Karpas-422 (cell line): ENCODE measurements at regions not wholly inside any gene's neighbourhood (a gene's known extent, or its start where the extent isn't known, plus 50 kb on each side); places are given as distances from the start of the nearest gene placed in this dataset.

Experiments used
- DNase-seq: peaks from one replicate; pipeline ENCODE4 v3.0.0-alpha.2; 2015
- H2AFZ ChIP-seq: fragments of 200-600 bp; sonication (generic); 2 replicates; pipeline ENCODE4 v1.6.1; 2014; ENCODE audit warnings: antibody characterized with exemption, low read length, mixed read lengths
- H3K27ac ChIP-seq: fragments of 200-600 bp; sonication (generic); 2 replicates; pipeline ENCODE4 v1.5.1; 2014; ENCODE audit warnings: mild to moderate bottlenecking, low read length, moderate library complexity
- H3K27me3 ChIP-seq: fragments of 200-600 bp; sonication (generic); 2 replicates; pipeline ENCODE4 v1.6.1; 2014; ENCODE audit warnings: low read length, mixed read lengths
- H3K36me3 ChIP-seq: fragments of 200-600 bp; sonication (generic); 2 replicates; pipeline ENCODE4 v1.6.1; 2014; ENCODE audit warnings: low read length, mixed read lengths; ENCODE audit not compliant: insufficient read depth
- H3K4me1 ChIP-seq: fragments of 200-600 bp; sonication (generic); 2 replicates; pipeline ENCODE4 v1.6.1; 2014; ENCODE audit warnings: mild to moderate bottlenecking, low read length, mixed read lengths
- H3K4me2 ChIP-seq: fragments of 200-600 bp; sonication (generic); 2 replicates; pipeline ENCODE4 v1.6.1; 2014; ENCODE audit warnings: low read length, low read depth, mild to moderate bottlenecking; ENCODE audit not compliant: poor library complexity, severe bottlenecking
- H3K4me3 ChIP-seq: fragments of 200-600 bp; sonication (generic); 2 replicates; pipeline ENCODE4 v1.5.1; 2014; ENCODE audit warnings: mild to moderate bottlenecking, antibody characterized with exemption, low read length, mixed read lengths
- H3K79me2 ChIP-seq: fragments of 200-600 bp; sonication (generic); 2 replicates; pipeline ENCODE4 v1.6.1; 2014; ENCODE audit warnings: mild to moderate bottlenecking, low read length, mixed read lengths
- H3K9ac ChIP-seq: fragments of 200-600 bp; sonication (generic); 2 replicates; pipeline ENCODE4 v1.6.0; 2014; ENCODE audit warnings: low read length
- H3K9me2 ChIP-seq: fragments of 200-600 bp; sonication (generic), shearing (Covaris generic); replicated peaks from 2 replicates; pipeline ENCODE4 v1.6.0; 2014; ENCODE audit warnings: mild to moderate bottlenecking, low read length, moderate library complexity; ENCODE audit not compliant: insufficient read depth
- H3K9me3 ChIP-seq: fragments of 300-700, 200-600 bp; sonication (generic); 2 replicates; pipeline ENCODE4 v1.6.1; 2014; ENCODE audit warnings: low read length, mixed read lengths
- H4K20me1 ChIP-seq: fragments of 200-600 bp; sonication (generic); 2 replicates; pipeline ENCODE4 v1.6.1; 2014; ENCODE audit warnings: mild to moderate bottlenecking, antibody characterized with exemption, low read length, low read depth; ENCODE audit not compliant: insufficient read depth

- H3K9me2 ChIP-seq, result no peaks in the 10 kb centered on the region
- H2AFZ ChIP-seq, result no peak overlapping the region
- H3K27me3 ChIP-seq, result no peaks in the 10 kb centered on the region
- 0 out of 2 replicates have a peak, but pooled peaks cover 4% of the 10 kb centered on the region for H3K4me1 ChIP-seq
- no peak overlapping the region for H3K27ac ChIP-seq
- no peaks in the 10 kb centered on the region for H3K9me3 ChIP-seq
- no peak overlapping the region for H3K4me2 ChIP-seq
- no peaks in the 10 kb centered on the region for H4K20me1 ChIP-seq
- no peaks in the 10 kb centered on the region for H3K79me2 ChIP-seq
- H3K9ac ChIP-seq, result no peak overlapping the region
- no peak for DNase-seq
- H3K36me3 ChIP-seq, result no peaks in the 10 kb centered on the region
- no peak overlapping the region for H3K4me3 ChIP-seq
These were observed 60.2 kb upstream of the CDON start for GRCh38 chr11:126122863-126123262.

- no peak overlapping the region for H3K4me3 ChIP-seq
- no peak overlapping the region for H3K4me2 ChIP-seq
- no peaks in the 10 kb centered on the region for H3K79me2 ChIP-seq
- no peaks in the 10 kb centered on the region for H3K27me3 ChIP-seq
- DNase-seq, result no peak
- no peak overlapping the region for H3K9ac ChIP-seq
- H3K9me3 ChIP-seq, result no peaks in the 10 kb centered on the region
- H3K9me2 ChIP-seq, result no peaks in the 10 kb centered on the region
- H3K27ac ChIP-seq, result no peak overlapping the region
- no peaks in the 10 kb centered on the region for H4K20me1 ChIP-seq
- 0 out of 2 replicates have a peak, but pooled peaks cover 4% of the 10 kb centered on the region for H3K4me1 ChIP-seq
- no peak overlapping the region for H2AFZ ChIP-seq
- H3K36me3 ChIP-seq, result no peaks in the 10 kb centered on the region
These were observed 58.6 kb upstream of the CDON start for GRCh38 chr11:126121296-126121695.

GRCh38 chr11:126118806-126119205, 56.1 kb upstream of the CDON start:
- H3K9me2 ChIP-seq, result no peaks in the 10 kb centered on the region
- H3K27ac ChIP-seq, result no peak overlapping the region
- no peaks in the 10 kb centered on the region for H4K20me1 ChIP-seq

GRCh38 chr11:126115816-126116331, 53.2 kb upstream of the CDON start:
- H3K79me2 ChIP-seq, result no peaks in the 10 kb centered on the region
- H3K9ac ChIP-seq, result no peak overlapping the region
- no peaks in the 10 kb centered on the region for H3K36me3 ChIP-seq
- H3K27ac ChIP-seq, result no peak overlapping the region
- H3K4me3 ChIP-seq, result no peak overlapping the region
- H3K9me2 ChIP-seq, result no peaks in the 10 kb centered on the region
- no peak overlapping the region for H3K4me2 ChIP-seq
- peaks cover 16% of the 10 kb centered on the region for H3K4me1 ChIP-seq
- no peaks in the 10 kb centered on the region for H3K27me3 ChIP-seq
- H2AFZ ChIP-seq, result no peak overlapping the region
- H3K9me3 ChIP-seq, result no peaks in the 10 kb centered on the region
- no peak for DNase-seq
- no peaks in the 10 kb centered on the region for H4K20me1 ChIP-seq

More at GRCh38 chr11:126118806-126119205, 56.1 kb upstream of the CDON start:
- no peak overlapping the region for H3K4me3 ChIP-seq
- no peaks in the 10 kb centered on the region for H3K79me2 ChIP-seq
- no peak overlapping the region for H2AFZ ChIP-seq
- peaks cover 19% of the 10 kb centered on the region for H3K4me1 ChIP-seq
- no peaks in the 10 kb centered on the region for H3K9me3 ChIP-seq
- no peak overlapping the region for H3K9ac ChIP-seq
- H3K36me3 ChIP-seq, result no peaks in the 10 kb centered on the region
- H3K4me2 ChIP-seq, result no peak overlapping the region
- H3K27me3 ChIP-seq, result no peaks in the 10 kb centered on the region
- no peak for DNase-seq

GRCh38 chr11:126115127-126115495, 52.4 kb upstream of the CDON start:
- Histone ChIP-seq H3K9me3 (no peaks in the 10 kb centered on the region), H3K9ac (no peak overlapping the region), H2AFZ (no peak overlapping the region), H3K4me1 (peaks cover 16% of the 10 kb centered on the region), H3K27me3 (no peaks in the 10 kb centered on the region), H3K27ac (no peak overlapping the region), H3K4me2 (no peak overlapping the region), H3K79me2 (no peaks in the 10 kb centered on the region), H3K36me3 (no peaks in the 10 kb centered on the region), H3K4me3 (no peak overlapping the region), H3K9me2 (no peaks in the 10 kb centered on the region), H4K20me1 (no peaks in the 10 kb centered on the region)
- no peak for DNase-seq

GRCh38 chr11:126114486-126115126, 51.9 kb upstream of the CDON start:
- Histone ChIP-seq H3K4me2 (no peak overlapping the region), H3K27ac (no peak overlapping the region), H4K20me1 (no peaks in the 10 kb centered on the region), H3K4me1 (peaks cover 16% of the 10 kb centered on the region), H3K9me2 (no peaks in the 10 kb centered on the region), H3K79me2 (no peaks in the 10 kb centered on the region), H3K27me3 (no peaks in the 10 kb centered on the region), H2AFZ (no peak overlapping the region), H3K9me3 (no peaks in the 10 kb centered on the region), H3K36me3 (no peaks in the 10 kb centered on the region), H3K9ac (no peak overlapping the region), H3K4me3 (no peak overlapping the region)
- no peak for DNase-seq

- no peak overlapping the region for H3K4me2 ChIP-seq
- H2AFZ ChIP-seq, result no peak overlapping the region
These were observed 51.3 kb upstream of the CDON start for GRCh38 chr11:126113963-126114362.

GRCh38 chr11:126113515-126113957, 50.9 kb upstream of the CDON start:
- Histone ChIP-seq H2AFZ (no peak overlapping the region), H3K4me2 (no peak overlapping the region), H3K9ac (no peak overlapping the region), H4K20me1 (no peaks in the 10 kb centered on the region), H3K9me2 (no peaks in the 10 kb centered on the region), H3K4me3 (no peak overlapping the region), H3K9me3 (no peaks in the 10 kb centered on the region), H3K4me1 (peaks cover 16% of the 10 kb centered on the region), H3K27me3 (no peaks in the 10 kb centered on the region), H3K79me2 (no peaks in the 10 kb centered on the region), H3K36me3 (no peaks in the 10 kb centered on the region), H3K27ac (no peak overlapping the region)
- DNase-seq, result no peak

More at GRCh38 chr11:126113963-126114362, 51.3 kb upstream of the CDON start:
- H3K36me3 ChIP-seq, result no peaks in the 10 kb centered on the region
- no peak overlapping the region for H3K27ac ChIP-seq
- no peak for DNase-seq
- no peaks in the 10 kb centered on the region for H3K9me2 ChIP-seq
- H3K4me1 ChIP-seq, result peaks cover 16% of the 10 kb centered on the region
- H3K79me2 ChIP-seq, result no peaks in the 10 kb centered on the region
- no peaks in the 10 kb centered on the region for H4K20me1 ChIP-seq
- H3K9ac ChIP-seq, result no peak overlapping the region
- no peaks in the 10 kb centered on the region for H3K9me3 ChIP-seq
- no peak overlapping the region for H3K4me3 ChIP-seq
- no peaks in the 10 kb centered on the region for H3K27me3 ChIP-seq
